ENCODE measurements at regions not wholly inside any gene's neighbourhood (a gene's known extent, or its start where the extent isn't known, plus 50 kb on each side); places are given as distances from the start of the nearest gene placed in this dataset.

GRCh38 chr2:114083717-114084387 is 194.0 kb downstream of the ACTR3 start:
- TF ChIP-seq POLR2AphosphoS5 (IDR thresholded peaks at IDR 0.05; ENCODE audit: low read depth, low read length) (no peak), POLR2A (IDR thresholded peaks at IDR 0.05; ENCODE audit: low read depth, low read length) (no peak), TAF1 (IDR thresholded peaks at IDR 0.05; ENCODE audit: low read depth, low read length) (no peak)
